CD4-positive, alpha-beta T cell treated with Interleukin-17A for 1 hour (primary cell): ENCODE measurements at regions not wholly inside any gene's neighbourhood (a gene's known extent, or its start where the extent isn't known, plus 50 kb on each side); places are given as distances from the start of the nearest gene placed in this dataset.

Experiments
- DNase-seq: peaks from one replicate; pipeline ENCODE4 v3.0.0-alpha.2; 2020

GRCh38 chr15:35320158-35320780, 225.7 kb downstream of the DPH6 start:
- DNase-seq: no peak

GRCh38 chr15:35319354-35319753, 226.6 kb downstream of the DPH6 start:
- DNase-seq: no peak

- DNase-seq: no peak
Observed at GRCh38 chr15:35317217-35317616, 228.7 kb downstream of the DPH6 start.

DNA sequence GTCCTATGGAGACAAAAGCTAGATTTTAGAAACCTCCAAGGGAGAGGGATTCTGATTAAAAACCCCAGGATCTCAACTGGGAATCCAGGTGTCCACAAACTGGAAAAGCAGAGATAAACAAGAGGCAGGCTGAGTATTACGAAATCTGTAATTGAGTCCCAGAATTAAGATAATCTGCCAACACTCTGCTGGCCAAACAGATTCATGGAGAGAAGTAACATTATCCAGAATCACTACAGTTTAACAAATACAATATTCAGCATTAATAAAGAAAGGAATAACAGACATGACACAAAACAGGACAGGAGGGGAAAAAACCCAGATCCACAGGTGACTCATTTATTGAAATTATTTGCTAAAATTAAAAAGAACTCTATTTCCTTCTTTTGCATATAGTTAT, 227.2 kb upstream of the NANOGP8 start:
- no peak for DNase-seq

DNA sequence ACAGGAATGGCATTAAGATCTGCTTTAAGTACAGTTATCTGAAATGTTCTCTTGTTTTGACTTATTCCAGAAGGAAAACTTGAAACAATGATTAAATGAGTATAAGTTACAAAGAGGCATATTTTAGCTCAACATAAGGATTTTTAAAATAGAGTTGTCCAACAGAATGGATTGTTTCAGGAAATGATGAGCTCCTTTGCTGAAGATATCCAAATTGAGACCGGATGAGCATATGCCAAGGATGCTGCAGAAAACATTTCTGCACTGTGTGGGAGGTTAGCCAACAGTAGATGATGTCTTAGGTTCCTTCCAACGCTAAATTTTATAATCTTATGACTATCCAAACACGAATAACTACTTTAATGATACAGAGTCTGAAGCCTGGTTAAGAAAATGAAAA, 226.5 kb upstream of the NANOGP8 start:
- no peak for DNase-seq

GRCh38 chr15:35309886-35310285, 224.8 kb upstream of the NANOGP8 start:
- no peak for DNase-seq

DNA sequence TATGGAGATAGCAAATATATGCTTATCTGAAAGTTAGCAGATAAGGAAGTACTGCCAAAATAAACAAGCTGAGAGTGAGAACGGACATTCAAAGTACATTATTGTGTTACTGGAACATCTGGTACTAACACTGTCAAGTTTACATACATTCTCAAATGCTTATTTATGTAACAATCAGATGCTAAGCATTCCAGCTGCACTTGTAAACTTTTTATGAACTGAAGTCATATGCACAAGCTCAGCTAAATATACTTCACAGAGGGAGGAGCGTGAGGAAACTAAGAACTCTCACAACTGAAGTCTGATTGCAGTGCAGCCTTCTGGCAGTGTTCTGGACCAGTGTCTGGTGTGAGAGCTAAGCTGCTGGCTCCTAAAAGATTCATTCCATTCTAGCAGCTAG, 223.7 kb upstream of the NANOGP8 start:
- DNase-seq: no peak

DNA sequence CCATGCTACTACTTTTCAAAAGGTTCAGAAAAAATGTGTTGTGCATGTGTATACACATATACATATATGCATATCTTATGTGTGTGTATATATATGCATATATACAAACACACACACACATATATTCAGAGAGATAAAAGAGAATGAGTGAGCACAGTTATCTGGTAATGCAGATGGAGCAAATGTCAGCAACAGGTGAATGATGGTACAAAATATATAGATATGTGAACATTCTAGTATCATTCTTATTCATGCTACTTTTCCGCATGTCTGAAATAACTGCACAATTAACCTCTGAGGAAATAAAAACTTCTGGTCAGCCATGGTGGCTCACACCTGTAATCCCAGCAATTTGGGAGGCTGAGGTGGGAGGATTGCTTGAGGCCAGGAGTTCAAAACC, 222.6 kb upstream of the NANOGP8 start:
- DNase-seq: no peak

- DNase-seq: no peak
Observed at GRCh38 chr15:35307026-35307425, 221.9 kb upstream of the NANOGP8 start.

GRCh38 chr15:35306361-35306981, 221.4 kb upstream of the NANOGP8 start:
- no peak for DNase-seq

GRCh38 chr15:35305946-35306345, 220.9 kb upstream of the NANOGP8 start:
- DNase-seq: no peak

DNA sequence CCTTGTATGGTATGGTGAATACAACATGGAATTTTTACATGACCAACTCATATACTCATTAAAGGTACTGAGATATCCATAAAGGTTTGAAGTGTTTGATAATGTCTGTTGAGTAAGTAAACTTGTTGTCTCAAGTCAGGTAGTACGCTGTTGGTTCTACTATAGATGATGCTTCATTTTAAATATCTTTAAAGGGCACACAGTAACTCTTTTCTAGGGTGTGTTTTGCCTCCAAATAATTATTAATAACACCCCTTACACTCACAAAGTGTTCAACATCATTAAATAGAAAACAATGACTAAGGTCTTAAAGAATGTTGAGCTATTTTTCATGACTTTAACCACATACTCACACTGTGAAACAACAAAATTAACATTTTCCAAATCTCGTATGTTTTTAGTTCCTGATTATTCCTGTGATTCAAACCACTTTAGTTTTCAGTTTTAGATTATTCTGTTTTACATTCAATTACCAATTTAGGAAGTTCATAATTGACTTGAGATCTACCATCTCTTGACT, 220.0 kb upstream of the NANOGP8 start:
- no peak for DNase-seq

GRCh38 chr15:35304389-35304788, 219.3 kb upstream of the NANOGP8 start:
- no peak for DNase-seq

GRCh38 chr15:35302334-35302733, 217.2 kb upstream of the NANOGP8 start:
- no peak for DNase-seq

DNA sequence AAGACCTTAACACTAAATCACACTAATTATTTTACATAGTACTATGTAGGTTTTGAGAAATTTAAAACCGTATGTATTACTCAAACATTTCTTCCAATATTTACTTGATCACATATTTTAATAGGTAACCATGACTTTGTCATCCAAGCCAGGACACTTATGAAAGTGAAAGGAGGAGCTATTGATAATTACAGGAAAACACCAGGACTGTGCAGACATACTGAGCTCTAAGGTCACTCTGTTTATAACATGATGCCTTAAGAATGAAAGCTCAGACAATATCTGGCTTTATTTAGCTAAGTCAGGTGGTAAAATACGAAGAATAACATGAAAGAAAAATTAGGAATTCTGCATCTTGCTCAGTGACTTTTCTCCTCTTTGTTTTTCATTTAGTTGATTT, 216.0 kb upstream of the NANOGP8 start:
- no peak for DNase-seq

GRCh38 chr15:35299059-35299735, 214.1 kb upstream of the NANOGP8 start:
- DNase-seq: no peak

DNA sequence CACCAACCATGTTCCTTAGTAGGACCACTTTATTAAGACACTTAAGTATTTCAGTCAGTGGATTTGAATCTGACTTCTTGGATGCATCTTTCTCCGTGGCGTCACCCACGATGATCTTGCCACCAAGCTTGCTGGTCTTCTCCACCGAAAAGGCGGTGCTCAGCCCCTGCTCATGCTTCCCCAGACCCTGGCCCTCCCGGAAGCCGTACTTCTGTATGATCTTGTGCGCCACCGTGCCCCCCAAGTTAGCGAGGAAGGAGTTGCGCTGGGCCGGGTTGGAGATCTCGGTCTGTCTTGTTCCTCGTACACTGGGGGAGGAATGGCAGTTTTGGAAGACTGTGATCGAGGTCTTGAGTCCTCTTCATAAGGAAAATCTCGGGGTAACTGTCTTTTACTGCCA, 213.4 kb upstream of the NANOGP8 start:
- no peak for DNase-seq

DNA sequence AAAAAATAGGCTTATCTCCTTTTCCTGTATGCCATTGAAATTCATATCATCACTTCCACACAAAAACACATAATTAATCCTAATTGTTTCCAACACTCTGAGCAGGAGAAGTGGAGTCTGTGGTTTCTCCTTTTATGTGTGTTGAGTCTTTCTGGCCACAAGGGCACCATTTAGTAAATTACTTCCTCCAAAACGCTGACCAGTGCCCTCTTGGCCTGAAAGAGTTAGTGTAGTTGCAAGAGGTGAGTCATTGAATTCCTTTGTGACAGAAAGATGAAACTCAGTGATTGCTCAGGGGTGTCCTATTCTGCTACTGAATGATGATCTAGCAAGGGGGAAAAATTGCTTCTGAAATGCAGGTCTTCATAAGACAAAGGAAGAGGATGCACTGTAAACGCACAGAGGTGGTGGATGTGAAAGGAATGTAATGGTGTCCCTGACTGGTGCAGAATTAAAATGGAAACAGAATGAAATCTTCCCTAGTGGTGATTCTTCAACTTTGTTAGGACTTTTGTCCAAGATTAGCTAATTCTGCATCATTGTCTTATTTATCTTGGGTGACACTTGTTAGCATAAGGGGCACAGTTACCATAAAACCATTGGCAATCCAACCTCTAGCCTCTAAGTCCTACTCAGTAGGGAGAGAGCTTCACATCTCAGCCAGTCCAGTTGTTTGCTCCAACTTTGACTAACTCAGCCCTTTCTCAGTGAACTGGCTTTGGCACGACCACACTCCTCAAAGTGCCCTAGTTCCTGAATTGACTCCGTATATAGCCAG, 208.4 kb upstream of the NANOGP8 start:
- DNase-seq: no peak

DNA sequence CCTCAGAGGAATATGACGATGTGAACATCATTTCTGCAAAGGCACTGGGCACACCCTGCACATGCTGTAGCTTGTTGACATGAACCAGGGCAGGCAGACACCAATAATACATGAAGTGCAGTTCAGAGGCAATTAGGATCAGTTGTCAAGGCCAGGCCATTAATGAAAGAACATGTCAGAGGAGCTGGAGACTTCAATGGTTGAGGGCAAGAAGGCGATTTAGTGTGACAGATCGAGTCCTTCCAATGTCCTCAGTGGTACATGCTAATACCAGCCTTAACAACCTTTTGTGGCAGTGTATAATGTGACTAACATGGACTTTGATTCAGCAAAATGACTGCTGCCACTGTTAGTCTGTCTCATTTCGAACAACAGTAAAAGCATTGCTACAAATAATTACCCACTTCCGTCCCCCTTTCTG, 205.2 kb upstream of the NANOGP8 start:
- DNase-seq: no peak

- peak; percentile 6 for DNase-seq
Observed at GRCh38 chr15:35289024-35289617, 204.0 kb upstream of the NANOGP8 start.

GRCh38 chr15:35288580-35288979, 203.5 kb upstream of the NANOGP8 start:
- DNase-seq: no peak

- no peak for DNase-seq
Observed at GRCh38 chr15:35286721-35287120, 201.6 kb upstream of the NANOGP8 start.

DNA sequence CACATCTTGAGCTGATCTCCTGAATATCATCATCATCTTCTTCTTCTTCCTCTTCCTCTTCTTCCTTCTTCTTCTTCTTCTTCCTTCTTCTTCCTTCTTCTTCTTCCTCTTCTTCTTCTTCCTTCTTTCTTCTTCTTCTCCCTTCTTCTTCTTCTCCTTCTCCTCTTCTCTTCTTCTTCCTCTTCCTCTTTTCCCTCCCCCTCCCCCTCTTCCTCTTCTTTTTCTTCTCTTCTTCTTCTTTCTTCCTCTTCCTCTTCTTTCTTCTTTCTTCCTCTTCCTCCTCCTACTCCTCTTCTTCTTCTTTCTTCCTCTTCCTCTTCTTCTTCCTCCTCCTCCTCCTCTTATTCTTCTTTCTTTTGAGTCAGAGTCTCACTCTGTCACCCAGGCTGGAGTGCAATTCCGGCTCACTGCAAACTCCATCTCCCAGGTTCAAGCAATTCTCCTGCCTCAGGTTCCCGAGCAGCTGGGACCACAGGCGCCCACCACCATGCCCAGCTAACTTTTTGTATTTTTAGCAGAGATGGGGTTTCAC, 197.9 kb upstream of the NANOGP8 start:
- DNase-seq: no peak
